NCI-H2196 treated with DMSO at 0.1 percent for 48 hours (cell line): ENCODE measurements at regions not wholly inside any gene's neighbourhood (a gene's known extent, or its start where the extent isn't known, plus 50 kb on each side); places are given as distances from the start of the nearest gene placed in this dataset.

ENCODE experiments used
- DNase-seq: peaks from one replicate; lab custom pipeline; 2025; ENCODE audit not compliant: unreplicated experiment; lab: John Stamatoyannopoulos, UW

GRCh38 chr10:128280271-128280670 is 154.0 kb upstream of the MKI67 start:
- no peak for DNase-seq

GRCh38 chr10:128281343-128281742 is 155.1 kb upstream of the MKI67 start:
- DNase-seq, result no peak

- no peak for DNase-seq
Measured at GRCh38 chr10:128281861-128282260, 155.6 kb upstream of the MKI67 start.

GRCh38 chr10:128286141-128286761 is 160.0 kb upstream of the MKI67 start:
- no peak for DNase-seq

DNA sequence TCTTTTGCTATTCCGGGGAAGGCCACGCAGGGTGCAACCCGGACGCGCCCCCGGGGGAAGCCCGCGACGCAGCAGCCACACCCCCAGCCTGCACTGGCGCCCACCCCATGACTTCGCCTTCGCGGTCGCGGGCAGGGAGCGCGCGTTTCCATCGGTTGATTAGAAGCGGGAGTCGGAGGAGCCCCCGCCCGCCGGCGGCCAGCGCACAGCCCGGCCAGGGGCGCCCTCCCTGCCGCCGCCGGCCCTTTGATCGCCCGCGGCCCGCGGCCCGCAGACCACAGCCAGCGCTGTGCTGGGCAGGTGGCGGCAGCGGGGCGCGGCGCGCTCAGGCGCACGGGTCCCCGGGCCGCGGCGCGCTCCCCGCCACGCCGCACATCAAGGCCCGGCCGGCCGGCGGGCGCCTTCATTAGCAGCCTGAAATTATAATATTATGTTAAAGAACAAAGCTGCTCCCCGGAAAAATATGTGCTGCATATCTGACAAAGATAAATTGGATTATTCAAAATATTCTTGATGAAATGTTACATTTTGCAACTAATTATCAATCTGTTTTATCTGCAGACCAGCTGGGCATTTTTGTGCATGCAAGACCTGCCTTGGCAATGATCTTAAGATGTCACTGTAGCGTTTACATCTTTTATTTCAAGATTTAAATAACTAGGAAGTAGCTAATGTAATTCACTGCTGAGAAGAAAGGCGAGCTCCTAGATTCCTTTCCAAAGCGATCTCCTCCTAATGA is 160.7 kb upstream of the MKI67 start:
- DNase-seq, result no peak

DNA sequence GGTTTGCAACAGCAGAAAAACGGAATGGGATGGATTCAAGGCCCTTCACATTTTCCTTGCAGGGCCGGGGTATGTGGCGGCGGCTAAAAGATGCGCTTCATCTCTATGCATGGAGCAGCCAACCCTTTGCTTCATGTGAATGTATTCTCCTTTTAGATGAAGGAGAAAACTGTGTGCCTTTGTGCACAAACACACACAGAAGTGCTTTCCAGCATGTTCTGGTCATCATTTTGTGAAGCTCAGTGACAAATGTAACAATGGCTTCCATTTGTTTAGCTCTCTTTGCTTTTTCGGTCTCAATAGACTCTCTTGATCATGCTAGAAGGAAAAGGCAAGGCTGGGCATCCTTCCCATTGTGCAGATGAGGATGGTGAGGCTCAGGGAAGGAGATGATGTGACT is 161.7 kb upstream of the MKI67 start:
- DNase-seq, result no peak

- DNase-seq, result no peak
Measured at GRCh38 chr10:128289621-128290020, 163.4 kb upstream of the MKI67 start.

DNA sequence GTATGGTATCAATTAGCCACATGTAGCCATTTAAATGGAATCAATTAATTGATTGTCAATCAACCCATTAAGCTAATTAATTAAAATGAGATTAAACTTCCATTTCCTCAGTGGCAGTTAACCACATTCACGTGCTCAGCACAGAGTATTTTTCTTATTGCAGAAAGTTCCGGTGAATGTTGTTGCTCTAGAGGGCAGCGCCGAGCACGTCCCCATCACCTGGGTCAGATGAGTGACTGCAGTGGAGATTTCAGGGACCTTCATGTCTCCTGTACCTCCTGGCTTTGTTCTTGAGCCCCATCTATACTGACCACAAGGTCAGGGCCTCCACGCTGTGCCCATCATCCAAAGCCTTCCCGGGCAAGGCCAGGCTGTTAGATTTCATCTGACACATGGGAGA is 168.8 kb upstream of the MKI67 start:
- no peak for DNase-seq

DNA sequence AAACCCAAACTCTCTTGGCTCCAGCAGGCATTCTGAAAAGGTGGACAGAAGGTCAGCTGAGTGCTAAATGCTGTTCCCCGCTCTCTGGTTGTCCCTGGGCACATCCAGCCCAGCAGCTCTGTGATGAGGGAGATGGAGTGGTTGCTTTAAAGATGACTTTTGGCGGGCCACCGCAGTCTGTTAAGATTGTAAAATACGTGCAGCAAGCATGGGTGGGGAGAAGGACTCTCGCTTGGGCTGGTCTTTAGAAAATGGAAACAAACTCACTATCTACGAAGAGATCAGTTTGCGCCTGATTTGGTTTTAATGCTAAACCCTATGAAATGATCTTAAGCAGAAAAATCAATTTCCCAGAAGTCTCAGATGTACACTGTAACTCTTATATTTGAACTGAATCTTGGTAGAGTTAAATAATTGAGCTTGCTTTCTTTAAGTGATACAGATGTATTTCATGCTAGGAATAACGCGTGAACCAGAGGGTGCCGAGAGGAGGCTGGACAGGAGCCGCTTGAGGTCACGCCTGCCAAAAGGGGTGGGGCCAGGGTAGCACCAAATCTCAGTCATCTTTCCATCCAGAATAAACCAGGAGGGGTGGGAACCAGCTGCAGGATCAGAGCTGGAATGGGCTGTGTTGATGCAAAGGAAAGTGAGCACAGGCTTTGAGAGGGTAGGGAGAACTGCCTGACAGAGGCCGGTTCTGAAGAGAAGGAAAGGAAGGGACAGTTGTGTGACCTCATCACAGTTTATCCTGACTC is 170.2 kb upstream of the MKI67 start:
- DNase-seq, result no peak

DNA sequence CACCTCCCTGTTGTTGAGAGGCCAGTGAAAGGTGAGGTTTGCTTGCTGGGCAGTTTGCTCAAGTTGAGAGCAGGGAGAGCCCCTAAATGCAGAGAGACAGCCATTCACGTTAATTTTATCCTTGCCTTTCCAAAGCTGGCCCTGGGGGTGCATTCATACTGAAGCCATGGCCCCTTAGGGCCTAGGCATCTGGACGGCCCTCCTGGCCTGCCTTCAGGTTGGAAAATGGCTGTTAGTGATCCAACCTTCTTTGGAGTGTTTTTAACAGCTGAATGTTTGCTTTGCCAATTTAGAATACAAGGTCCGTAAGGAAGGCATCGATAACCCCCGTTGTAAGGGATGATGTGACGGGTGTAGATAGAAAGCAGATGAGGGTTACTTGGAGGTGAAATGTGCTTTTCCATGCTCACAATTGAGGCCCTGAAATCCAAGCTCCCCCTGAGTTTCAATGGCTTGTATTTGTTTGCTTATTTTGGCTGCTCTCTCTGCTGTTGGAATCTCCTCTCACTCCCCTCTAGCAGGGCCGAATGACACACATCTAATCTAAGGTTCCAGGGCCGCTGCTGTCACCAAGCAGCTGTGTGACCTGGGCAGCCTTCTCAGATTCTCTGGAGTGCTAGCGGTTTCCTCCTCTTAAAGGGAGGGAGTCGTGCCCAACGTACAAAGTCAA is 171.6 kb upstream of the MKI67 start:
- DNase-seq, result no peak

DNA sequence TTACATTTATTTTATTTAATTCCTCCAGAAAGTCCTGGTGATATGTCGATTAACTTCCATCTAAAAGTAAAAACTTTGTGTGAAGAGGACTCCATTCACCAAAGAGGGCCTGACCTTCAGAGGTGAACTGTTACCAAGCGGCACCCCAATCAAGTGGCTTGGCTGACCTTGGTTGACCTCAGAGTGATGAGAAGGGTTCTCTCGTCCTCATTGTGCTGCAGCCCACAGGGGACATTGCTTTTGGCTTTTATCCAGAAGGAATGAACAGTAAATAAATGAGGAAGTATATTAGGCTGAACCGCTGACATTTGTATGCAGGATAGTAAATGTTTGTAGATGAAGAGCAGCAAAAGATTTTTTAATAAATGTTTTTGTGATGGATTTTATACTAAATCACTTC is 172.4 kb upstream of the MKI67 start:
- DNase-seq, result no peak

DNA sequence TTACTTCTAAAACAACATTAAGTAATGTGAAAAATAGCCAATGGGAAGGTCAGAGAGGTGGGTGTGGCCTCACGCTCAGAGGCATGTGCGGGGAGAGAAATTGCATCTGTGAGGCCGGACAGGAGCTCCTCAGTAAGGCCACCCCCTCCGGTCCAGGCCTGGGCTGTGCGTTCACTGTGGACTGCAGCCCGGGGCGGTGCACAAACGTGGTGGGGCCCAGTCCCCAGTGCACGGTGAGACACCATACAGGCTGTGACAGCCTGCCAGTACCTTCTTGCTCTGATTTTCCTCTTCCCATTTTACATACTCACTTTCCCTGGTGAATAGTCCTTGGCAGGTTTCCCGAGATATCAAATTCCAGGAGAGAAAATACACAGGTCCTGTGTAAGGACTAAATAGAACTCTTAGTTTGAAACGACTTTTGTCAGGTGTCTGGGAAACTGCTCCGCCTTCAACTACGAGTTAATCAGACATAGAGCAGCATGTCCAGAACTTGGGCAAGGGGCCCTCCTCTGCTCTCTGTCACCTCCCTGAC is 174.1 kb upstream of the MKI67 start:
- no peak for DNase-seq

- no peak for DNase-seq
Measured at GRCh38 chr10:128301051-128301450, 174.8 kb upstream of the MKI67 start.

GRCh38 chr10:128302808-128303207 is 176.6 kb upstream of the MKI67 start:
- DNase-seq, result no peak

- DNase-seq, result no peak
Measured at GRCh38 chr10:128304271-128304670, 178.0 kb upstream of the MKI67 start.

DNA sequence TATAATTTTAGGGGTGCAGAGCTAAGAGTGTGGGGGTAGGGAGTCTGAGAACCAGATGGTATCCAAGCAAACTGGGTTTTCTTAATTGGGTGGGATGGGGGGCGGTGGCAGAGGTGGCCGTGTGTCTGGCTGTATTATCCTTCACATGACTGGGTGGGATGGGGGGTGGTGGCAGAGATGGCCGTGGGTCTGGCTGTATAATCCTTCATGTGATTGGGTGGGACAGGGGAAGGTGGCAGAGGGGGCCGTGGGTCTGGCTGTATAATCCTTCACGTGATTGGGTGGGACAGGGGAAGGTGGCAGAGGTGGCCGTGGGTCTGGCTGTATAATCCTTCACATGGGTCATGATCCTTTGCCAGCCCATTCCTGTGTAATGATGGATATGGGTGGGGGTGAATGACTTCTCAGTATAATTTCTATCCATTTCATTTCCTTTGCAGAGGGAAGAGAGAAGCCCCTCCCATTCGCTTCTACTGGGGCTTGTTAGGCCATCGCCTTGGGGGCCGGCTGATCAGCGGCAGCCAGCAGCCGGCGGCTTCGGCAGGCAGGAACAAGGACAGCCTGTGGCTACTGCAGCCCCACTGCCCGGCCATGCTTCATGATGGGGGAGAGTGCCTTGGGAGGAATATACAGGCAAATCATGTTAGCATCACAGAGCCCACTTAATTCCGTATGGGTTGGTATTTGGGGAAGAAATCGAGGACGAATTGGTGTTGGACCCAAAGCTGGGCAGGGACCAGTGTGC is 179.6 kb upstream of the MKI67 start:
- no peak for DNase-seq

- no peak for DNase-seq
Measured at GRCh38 chr10:128306535-128306934, 180.3 kb upstream of the MKI67 start.

DNA sequence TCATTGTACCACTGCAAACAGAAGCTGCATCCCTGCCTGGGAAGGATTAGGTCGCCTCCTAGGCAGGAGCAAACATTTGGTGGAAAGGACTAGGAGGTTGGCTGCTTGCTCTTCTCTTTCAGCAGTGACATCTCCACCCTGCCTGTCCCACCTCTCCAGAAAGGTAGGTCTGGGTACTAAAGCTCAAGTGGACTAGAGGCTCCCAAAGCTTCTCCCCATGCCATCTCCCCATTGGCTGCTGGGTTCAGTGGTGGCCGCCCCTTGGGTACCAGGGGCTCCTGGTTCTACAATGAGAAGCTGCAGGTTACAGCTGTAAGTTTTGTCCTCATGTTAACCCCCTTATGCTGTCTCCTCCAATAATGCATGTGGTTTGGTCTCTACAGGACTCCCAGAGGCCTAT is 180.7 kb upstream of the MKI67 start:
- no peak for DNase-seq

DNA sequence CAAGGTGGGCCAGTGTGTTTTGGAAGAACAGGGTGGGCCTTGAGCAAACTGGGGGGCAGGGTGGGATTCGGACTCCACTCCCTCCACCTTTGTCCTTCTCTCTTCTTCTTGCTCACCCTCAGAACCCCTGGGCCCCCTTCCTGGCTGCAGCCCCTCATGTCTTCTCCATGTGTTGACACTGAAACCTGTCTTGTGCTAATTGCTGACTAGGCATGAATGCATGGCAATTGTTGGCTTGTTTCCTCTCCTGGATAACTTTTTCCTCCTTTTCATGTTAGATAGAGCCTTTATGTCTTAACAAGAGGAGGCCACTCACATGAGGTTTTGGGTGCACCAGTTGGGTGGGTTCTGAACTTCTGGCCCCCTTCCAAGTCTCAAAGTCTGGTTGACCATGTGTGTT is 181.6 kb upstream of the MKI67 start:
- no peak for DNase-seq

GRCh38 chr10:128310971-128311658 is 184.9 kb upstream of the MKI67 start:
- DNase-seq, result no peak
